Endothelial cell of umbilical vein (primary cell): ENCODE measurements at regions not wholly inside any gene's neighbourhood (a gene's known extent, or its start where the extent isn't known, plus 50 kb on each side); places are given as distances from the start of the nearest gene placed in this dataset.

Source experiments
- BruUV-seq: library from RNA; stranded (reverse); fragments of 400-500 nt; replicated peaks from 2 replicates; lab custom pipeline; 2021; lab: Mats Ljungman, UMichigan
- CTCF ChIA-PET: fragments of 300-600, 350-600 bp; sonication (Branson Sonifier 250); formaldehyde crosslinking; loops from one replicate; lab custom pipeline; 2021; ENCODE audit warnings: antibody characterized with exemption, inconsistent platforms; lab: Charles Lee
- POLR2A ChIA-PET: fragments of 300-600, 350-600 bp; sonication (Branson Sonifier 250); formaldehyde crosslinking; loops from one replicate; lab custom pipeline; 2021; ENCODE audit warnings: antibody characterized with exemption, inconsistent platforms; lab: Charles Lee
- DNase-seq: peaks from one replicate; pipeline ENCODE4 v3.0.0-alpha.2; 2011; ENCODE audit warnings: low read depth, low spot score
- FAIRE-seq: peaks from 2 replicates; lab custom pipeline; 2011; peaks lifted over from hg19 to GRCh38; lab: Jason Lieb, UNC
- H2AFZ ChIP-seq: 2 replicates; pipeline ENCODE4 v1.6.0; 2012; ENCODE audit warnings: low read depth, low read length, control low read depth, inconsistent platforms
- H3K27ac ChIP-seq: 2 replicates; pipeline ENCODE4 v1.5.1; 2011; ENCODE audit warnings: low read depth, mild to moderate bottlenecking, control low read depth, low read length, moderate library complexity; ENCODE audit not compliant: insufficient read depth
- H3K27me3 ChIP-seq, 2 experiments: 2 replicates each; pipeline versions ENCODE4 v1.6.0 to v1.6.1; 2011; ENCODE audit warnings: low read length in 2 of 2, mixed read lengths in 1 of 2; ENCODE audit not compliant: control insufficient read depth in 2 of 2, insufficient read depth in 2 of 2
- H3K36me3 ChIP-seq, 2 experiments: 2 replicates in 1 of 2; 3 replicates in 1 of 2; pipeline ENCODE4 v1.5.1; 2011; ENCODE audit warnings: low read length in 2 of 2, mild to moderate bottlenecking in 1 of 2, moderate library complexity in 1 of 2; ENCODE audit not compliant: control insufficient read depth in 2 of 2, insufficient read depth in 2 of 2; ENCODE audit errors: extremely low read depth in 1 of 2
- H3K4me1 ChIP-seq: 3 replicates; pipeline ENCODE4 v1.5.1; 2011; ENCODE audit warnings: mild to moderate bottlenecking, low read length; ENCODE audit not compliant: control insufficient read depth, insufficient read depth; ENCODE audit errors: extremely low read depth
- H3K4me2 ChIP-seq: 2 replicates; pipeline ENCODE4 v1.6.1; 2011; ENCODE audit warnings: low read length, control low read depth, mixed read lengths; ENCODE audit not compliant: insufficient read depth
- H3K4me3 ChIP-seq, 3 experiments: fragments of 200-600 bp in 1 of 3; sonication (generic), shearing (Covaris generic) in 1 of 3; replicated peaks in 1 of 3; 2 replicates each; pipeline ENCODE4 v1.5.1; 2011 to 2016; ENCODE audit warnings: control low read depth in 3 of 3, low read length in 3 of 3, mild to moderate bottlenecking in 2 of 3, inconsistent platforms in 1 of 3, low read depth in 1 of 3, moderate library complexity in 1 of 3; ENCODE audit not compliant: insufficient read depth in 1 of 3
- H3K79me2 ChIP-seq: 2 replicates; pipeline ENCODE4 v1.6.0; 2012; ENCODE audit warnings: low read length, inconsistent platforms; ENCODE audit not compliant: control insufficient read depth, insufficient read depth
- H3K9ac ChIP-seq: replicated peaks from 2 replicates; pipeline ENCODE3; 2011; ENCODE audit warnings: low read length, control low read depth; ENCODE audit not compliant: insufficient read depth; ENCODE audit errors: extremely low read depth
- H3K9me1 ChIP-seq: replicated peaks from 3 replicates; pipeline ENCODE4 v1.6.0; 2011; ENCODE audit warnings: mild to moderate bottlenecking, low read length; ENCODE audit not compliant: control insufficient read depth, insufficient read depth; ENCODE audit errors: extremely low read depth
- H3K9me3 ChIP-seq: replicated peaks from 2 replicates; pipeline ENCODE4 v1.5.1; 2012; ENCODE audit warnings: low read length, inconsistent platforms; ENCODE audit not compliant: control insufficient read depth, insufficient read depth
- H4K20me1 ChIP-seq: replicated peaks from 2 replicates; pipeline ENCODE3; 2011; ENCODE audit warnings: mild to moderate bottlenecking, low read length; ENCODE audit not compliant: control insufficient read depth, insufficient read depth; ENCODE audit errors: extremely low read depth
- EZH2 ChIP-seq: IDR thresholded peaks from 2 replicates; pipeline ENCODE4 v1.6.1; 2012; ENCODE audit warnings: borderline replicate concordance, low read depth, mild to moderate bottlenecking, moderate library complexity, low read length, inconsistent platforms; ENCODE audit not compliant: severe bottlenecking
- FOS ChIP-seq: IDR thresholded peaks from 2 replicates; pipeline ENCODE4 v1.6.1; 2011; ENCODE audit warnings: mild to moderate bottlenecking, low read length, moderate library complexity, borderline replicate concordance; ENCODE audit not compliant: insufficient read depth
- GATA2 ChIP-seq: IDR thresholded peaks from 2 replicates; pipeline ENCODE4 v1.7.0; 2011; ENCODE audit warnings: low read depth, mild to moderate bottlenecking, moderate library complexity, mixed read lengths, low read length; ENCODE audit not compliant: insufficient read length, insufficient read depth
- JUN ChIP-seq: IDR thresholded peaks from 2 replicates; pipeline ENCODE4 v1.6.1; 2011; ENCODE audit warnings: borderline replicate concordance, low read depth; ENCODE audit not compliant: insufficient read length, insufficient read depth
- MYC ChIP-seq: IDR thresholded peaks from one replicate; pipeline ENCODE4 v1.6.1; 2011; ENCODE audit warnings: mild to moderate bottlenecking, low read depth, low read length
- POLR2A ChIP-seq: IDR thresholded peaks from 2 replicates; pipeline ENCODE4 v1.6.1; 2012; ENCODE audit warnings: low read depth, mild to moderate bottlenecking, control low read depth, low read length
- POLR2AphosphoS5 ChIP-seq: IDR thresholded peaks from 2 replicates; pipeline ENCODE4 v1.6.1; 2012; ENCODE audit warnings: low read depth, mild to moderate bottlenecking, control low read depth, low read length, moderate library complexity; ENCODE audit not compliant: insufficient read depth
- dilution Hi-C: fragments of 300-500 bp; cut with MboI; formaldehyde crosslinking; loops from one replicate; pipeline ENCODE4 v1.15.0; 2019; ENCODE audit warnings: low sequenced_read_pairs; ENCODE audit not compliant: extremely low pct_ligation_motif_present
- intact Hi-C: fragments of 100-400 bp; cut with micrococcal nuclease; formaldehyde crosslinking; loops from one replicate; pipeline ENCODE4 v1.10.0; 2022
- TF ChIP-seq, protein P1 (sequence below), 2 donors: IDR thresholded peaks; 1 replicate in 1 of 2; 2 replicates in 1 of 2; pipeline ENCODE4 v1.5.1; 2011; ENCODE audit warnings: low read length in 2 of 2, mild to moderate bottlenecking in 2 of 2, moderate library complexity in 2 of 2, control low read depth in 1 of 2, inconsistent platforms in 1 of 2, low read depth in 1 of 2; ENCODE audit not compliant: insufficient read depth in 1 of 2; ENCODE audit errors: extremely low read depth in 1 of 2
- TF ChIP-seq, protein P2 (sequence below): IDR thresholded peaks from 2 replicates; pipeline ENCODE4 v1.6.1; 2011; ENCODE audit not compliant: insufficient read depth, insufficient read length

DNA sequence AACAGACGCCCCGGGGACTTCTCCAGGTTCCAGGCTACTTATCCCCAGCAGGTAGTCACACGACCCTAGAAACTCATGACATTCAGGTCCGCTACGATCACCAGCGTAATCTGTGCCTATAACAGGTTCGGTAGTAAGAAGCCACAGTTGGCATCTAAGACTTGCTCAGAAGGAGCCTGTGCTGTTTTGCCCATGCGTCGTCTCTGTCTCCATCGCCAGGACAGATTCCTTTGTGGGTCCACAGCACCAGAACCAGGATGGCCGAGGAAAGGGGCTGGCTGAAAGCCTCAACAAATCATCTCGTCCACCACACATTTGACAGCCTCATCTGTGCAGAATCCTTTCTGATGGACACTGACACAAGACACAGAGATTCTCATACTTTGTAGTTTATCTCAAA, 319.5 kb upstream of the AGA start:
- BruUV-seq: no TSS peak
- H3K79me2 ChIP-seq: no peaks in the 10 kb centered on the region
- CTCF ChIA-PET: no interaction called here
- no peak overlapping the region for H2AFZ ChIP-seq
- no peak overlapping the region for H3K4me2 ChIP-seq
- dilution Hi-C loops (no loop called here), intact Hi-C loops (no loop called here)
- no peak overlapping the region for H3K4me3 ChIP-seq
- no peaks in the 10 kb centered on the region for H3K9me1 ChIP-seq
- H3K27me3 ChIP-seq: no peaks in the 10 kb centered on the region
- TF ChIP-seq MYC: no peak
- no peak for TF ChIP-seq EZH2
- no peaks in the 10 kb centered on the region for H4K20me1 ChIP-seq
- H3K9me3 ChIP-seq: peaks cover 2% of the 10 kb centered on the region
- no peaks in the 10 kb centered on the region for H3K36me3 ChIP-seq
- H3K27ac ChIP-seq: no peak overlapping the region
- POLR2A ChIA-PET: no interaction called here
- no peaks in the 10 kb centered on the region for H3K4me1 ChIP-seq
- FAIRE-seq (no peak), DNase-seq (no peak)
- H3K9ac ChIP-seq: no peak overlapping the region

DNA sequence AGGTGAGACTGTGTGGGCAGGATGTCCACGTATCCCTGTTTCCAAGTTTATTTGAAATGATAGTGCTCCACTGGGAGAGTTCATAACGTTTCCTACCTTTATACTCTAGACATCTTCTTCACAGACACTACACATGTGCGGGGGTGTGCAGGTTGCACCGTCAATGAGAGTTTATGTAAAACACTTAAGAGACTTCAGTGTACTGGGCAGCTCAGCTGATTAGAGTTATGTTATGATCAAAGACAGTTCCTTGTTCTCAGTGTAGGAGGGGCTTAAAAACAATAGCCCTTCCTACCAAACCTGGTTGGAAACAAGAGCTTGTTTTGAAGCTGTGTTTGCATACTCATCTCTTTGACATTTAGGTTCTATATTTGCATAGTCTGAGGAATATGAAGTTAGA, 326.9 kb upstream of the AGA start:
- no peaks in the 10 kb centered on the region for H3K9me3 ChIP-seq
- intact Hi-C loops: no loop called here
- no peak overlapping the region for H3K27ac ChIP-seq
- H3K4me2 ChIP-seq: no peak overlapping the region
- TF ChIP-seq JUN (no peak), FOS (no peak), MYC (no peak), POLR2AphosphoS5 (no peak), POLR2A (no peak), EZH2 (no peak), GATA2 (no peak)
- TF ChIP-seq, protein P1, sequence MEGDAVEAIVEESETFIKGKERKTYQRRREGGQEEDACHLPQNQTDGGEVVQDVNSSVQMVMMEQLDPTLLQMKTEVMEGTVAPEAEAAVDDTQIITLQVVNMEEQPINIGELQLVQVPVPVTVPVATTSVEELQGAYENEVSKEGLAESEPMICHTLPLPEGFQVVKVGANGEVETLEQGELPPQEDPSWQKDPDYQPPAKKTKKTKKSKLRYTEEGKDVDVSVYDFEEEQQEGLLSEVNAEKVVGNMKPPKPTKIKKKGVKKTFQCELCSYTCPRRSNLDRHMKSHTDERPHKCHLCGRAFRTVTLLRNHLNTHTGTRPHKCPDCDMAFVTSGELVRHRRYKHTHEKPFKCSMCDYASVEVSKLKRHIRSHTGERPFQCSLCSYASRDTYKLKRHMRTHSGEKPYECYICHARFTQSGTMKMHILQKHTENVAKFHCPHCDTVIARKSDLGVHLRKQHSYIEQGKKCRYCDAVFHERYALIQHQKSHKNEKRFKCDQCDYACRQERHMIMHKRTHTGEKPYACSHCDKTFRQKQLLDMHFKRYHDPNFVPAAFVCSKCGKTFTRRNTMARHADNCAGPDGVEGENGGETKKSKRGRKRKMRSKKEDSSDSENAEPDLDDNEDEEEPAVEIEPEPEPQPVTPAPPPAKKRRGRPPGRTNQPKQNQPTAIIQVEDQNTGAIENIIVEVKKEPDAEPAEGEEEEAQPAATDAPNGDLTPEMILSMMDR (IDR thresholded peaks at IDR 0.05; ENCODE audit: extremely low read depth in 1 of 2, insufficient read depth in 1 of 2, low read depth in 1 of 2, low read length in 2 of 2): no peak
- TF ChIP-seq, protein P2, sequence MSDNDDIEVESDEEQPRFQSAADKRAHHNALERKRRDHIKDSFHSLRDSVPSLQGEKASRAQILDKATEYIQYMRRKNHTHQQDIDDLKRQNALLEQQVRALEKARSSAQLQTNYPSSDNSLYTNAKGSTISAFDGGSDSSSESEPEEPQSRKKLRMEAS: no peak
- POLR2A ChIA-PET: no interaction called here
- no peak for DNase-seq
- CTCF ChIA-PET: no interaction called here
- H3K27me3 ChIP-seq: no peaks in the 10 kb centered on the region
- no peaks in the 10 kb centered on the region for H4K20me1 ChIP-seq
- H3K4me3 ChIP-seq: no peak overlapping the region
- H3K9ac ChIP-seq: no peak overlapping the region
- H2AFZ ChIP-seq: no peak overlapping the region
- H3K79me2 ChIP-seq: no peaks in the 10 kb centered on the region
- no peaks in the 10 kb centered on the region for H3K4me1 ChIP-seq
- dilution Hi-C loops: no loop called here
- H3K9me1 ChIP-seq: no peaks in the 10 kb centered on the region
- FAIRE-seq: no peak
- H3K36me3 ChIP-seq: no peaks in the 10 kb centered on the region
- no TSS peak for BruUV-seq
